ENCODE measurements at regions not wholly inside any gene's neighbourhood (a gene's known extent, or its start where the extent isn't known, plus 50 kb on each side); places are given as distances from the start of the nearest gene placed in this dataset.
A peak's percentile ranks its signal among the peaks of the same experiment; 100 is the strongest.

- TF ChIP-seq EZH2 (IDR thresholded peaks at IDR 0.05; ENCODE audit: low read length, missing control alignments), result no peak
- TF ChIP-seq, protein P1, sequence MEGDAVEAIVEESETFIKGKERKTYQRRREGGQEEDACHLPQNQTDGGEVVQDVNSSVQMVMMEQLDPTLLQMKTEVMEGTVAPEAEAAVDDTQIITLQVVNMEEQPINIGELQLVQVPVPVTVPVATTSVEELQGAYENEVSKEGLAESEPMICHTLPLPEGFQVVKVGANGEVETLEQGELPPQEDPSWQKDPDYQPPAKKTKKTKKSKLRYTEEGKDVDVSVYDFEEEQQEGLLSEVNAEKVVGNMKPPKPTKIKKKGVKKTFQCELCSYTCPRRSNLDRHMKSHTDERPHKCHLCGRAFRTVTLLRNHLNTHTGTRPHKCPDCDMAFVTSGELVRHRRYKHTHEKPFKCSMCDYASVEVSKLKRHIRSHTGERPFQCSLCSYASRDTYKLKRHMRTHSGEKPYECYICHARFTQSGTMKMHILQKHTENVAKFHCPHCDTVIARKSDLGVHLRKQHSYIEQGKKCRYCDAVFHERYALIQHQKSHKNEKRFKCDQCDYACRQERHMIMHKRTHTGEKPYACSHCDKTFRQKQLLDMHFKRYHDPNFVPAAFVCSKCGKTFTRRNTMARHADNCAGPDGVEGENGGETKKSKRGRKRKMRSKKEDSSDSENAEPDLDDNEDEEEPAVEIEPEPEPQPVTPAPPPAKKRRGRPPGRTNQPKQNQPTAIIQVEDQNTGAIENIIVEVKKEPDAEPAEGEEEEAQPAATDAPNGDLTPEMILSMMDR (conservative IDR thresholded peaks at IDR 0.05 in 1 of 2, IDR thresholded peaks at IDR 0.05 in 1 of 2; ENCODE audit: low read depth in 1 of 2, low read length in 2 of 2), result no peak
- Histone ChIP-seq H2AFZ (ENCODE audit: low read length) (no peak overlapping the region), H4K20me1 (ENCODE audit: control insufficient read depth, extremely low read depth, insufficient read depth, low read length) (no peaks in the 10 kb centered on the region), H3K27ac (ENCODE audit: insufficient read depth, low read length) (no peak overlapping the region), H3K27me3 (ENCODE audit: control insufficient read depth, insufficient read depth, low read length) (no peaks in the 10 kb centered on the region), H3K9ac (ENCODE audit: insufficient read depth, low read length) (no peak overlapping the region), H3K36me3 (ENCODE audit: control insufficient read depth, insufficient read depth, low read length) (no peaks in the 10 kb centered on the region), H3K4me1 (ENCODE audit: control insufficient read depth, extremely low read depth, insufficient read depth, low read length) (no peaks in the 10 kb centered on the region), H3K9me3 (ENCODE audit: control insufficient read depth, insufficient read depth, low read depth, low read length) (no peaks in the 10 kb centered on the region), H3K79me2 (ENCODE audit: control insufficient read depth, insufficient read depth, low read length) (no peaks in the 10 kb centered on the region), H3K4me2 (ENCODE audit: extremely low read depth, insufficient read depth, low read length) (no peak overlapping the region), H3K4me3 (replicated peaks in 1 of 4; ENCODE audit: control extremely low read depth in 1 of 4, insufficient read depth in 1 of 4, low read depth in 3 of 4, low read length in 4 of 4) (no peak overlapping the region)
- peak in 1 of 2 donors; percentile 30 for DNase-seq (ENCODE audit: low read depth in 2 of 2)
These were observed 173.1 kb downstream of the NECTIN3 start for GRCh38 chr3:111244760-111245159.

GRCh38 chr3:111246967-111247760 lies 175.5 kb downstream of the NECTIN3 start:
- Histone ChIP-seq H2AFZ (ENCODE audit: low read length) (no peak overlapping the region), H3K4me1 (ENCODE audit: control insufficient read depth, extremely low read depth, insufficient read depth, low read length) (no peaks in the 10 kb centered on the region), H3K79me2 (ENCODE audit: control insufficient read depth, insufficient read depth, low read length) (no peaks in the 10 kb centered on the region), H3K9me3 (ENCODE audit: control insufficient read depth, insufficient read depth, low read depth, low read length) (no peaks in the 10 kb centered on the region), H3K4me2 (ENCODE audit: extremely low read depth, insufficient read depth, low read length) (no peak overlapping the region), H4K20me1 (ENCODE audit: control insufficient read depth, extremely low read depth, insufficient read depth, low read length) (no peaks in the 10 kb centered on the region), H3K36me3 (ENCODE audit: control insufficient read depth, insufficient read depth, low read length) (no peaks in the 10 kb centered on the region), H3K27ac (ENCODE audit: insufficient read depth, low read length) (no peak overlapping the region), H3K9ac (ENCODE audit: insufficient read depth, low read length) (no peak overlapping the region), H3K4me3 (replicated peaks in 1 of 4; ENCODE audit: control extremely low read depth in 1 of 4, insufficient read depth in 1 of 4, low read depth in 3 of 4, low read length in 4 of 4) (no peak overlapping the region), H3K27me3 (ENCODE audit: control insufficient read depth, insufficient read depth, low read length) (no peaks in the 10 kb centered on the region)
- peak; percentile 33 to 86 for DNase-seq (ENCODE audit: low read depth in 2 of 2)
- TF ChIP-seq, protein P1 (conservative IDR thresholded peaks at IDR 0.05 in 1 of 2, IDR thresholded peaks at IDR 0.05 in 1 of 2; ENCODE audit: low read depth in 1 of 2, low read length in 2 of 2), result no peak

- no peak for DNase-seq (ENCODE audit: low read depth in 2 of 2)
- Histone ChIP-seq H3K79me2 (ENCODE audit: control insufficient read depth, insufficient read depth, low read length) (no peaks in the 10 kb centered on the region), H3K27me3 (ENCODE audit: control insufficient read depth, insufficient read depth, low read length) (no peaks in the 10 kb centered on the region), H3K27ac (ENCODE audit: insufficient read depth, low read length) (no peak overlapping the region), H3K9me3 (ENCODE audit: control insufficient read depth, insufficient read depth, low read depth, low read length) (no peaks in the 10 kb centered on the region), H2AFZ (ENCODE audit: low read length) (no peak overlapping the region), H3K4me3 (replicated peaks in 1 of 4; ENCODE audit: control extremely low read depth in 1 of 4, insufficient read depth in 1 of 4, low read depth in 3 of 4, low read length in 4 of 4) (no peak overlapping the region), H3K4me1 (ENCODE audit: control insufficient read depth, extremely low read depth, insufficient read depth, low read length) (no peaks in the 10 kb centered on the region), H3K36me3 (ENCODE audit: control insufficient read depth, insufficient read depth, low read length) (no peaks in the 10 kb centered on the region), H3K4me2 (ENCODE audit: extremely low read depth, insufficient read depth, low read length) (no peak overlapping the region), H4K20me1 (ENCODE audit: control insufficient read depth, extremely low read depth, insufficient read depth, low read length) (no peaks in the 10 kb centered on the region), H3K9ac (ENCODE audit: insufficient read depth, low read length) (no peak overlapping the region)
- TF ChIP-seq, protein P1 (conservative IDR thresholded peaks at IDR 0.05 in 1 of 2, IDR thresholded peaks at IDR 0.05 in 1 of 2; ENCODE audit: low read depth in 1 of 2, low read length in 2 of 2), result no peak
- TF ChIP-seq EZH2 (IDR thresholded peaks at IDR 0.05; ENCODE audit: low read length, missing control alignments), result no peak
These were observed 176.8 kb downstream of the NECTIN3 start for GRCh38 chr3:111248406-111248805.

Measured in fibroblast of lung (primary cell).